ENCODE measurements at regions not wholly inside any gene's neighbourhood (a gene's known extent, or its start where the extent isn't known, plus 50 kb on each side); places are given as distances from the start of the nearest gene placed in this dataset.

DNA sequence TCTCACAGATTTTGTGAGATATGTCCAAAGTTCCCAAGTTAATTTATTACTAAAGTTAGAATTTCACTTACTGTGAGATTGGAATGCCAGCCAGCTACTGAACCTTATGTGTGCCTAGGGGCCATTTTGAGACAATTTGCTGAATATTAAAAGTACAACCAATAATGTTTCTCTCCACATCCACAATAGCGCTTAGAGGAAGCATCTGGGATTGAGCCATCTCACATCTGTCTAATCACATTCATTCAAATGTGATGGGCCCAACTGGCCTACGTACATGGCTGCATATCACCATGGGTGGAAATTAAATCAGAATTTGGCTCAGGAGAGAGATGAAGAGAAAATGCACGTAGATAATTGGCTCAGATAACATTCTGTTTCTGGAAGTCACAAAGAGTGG lies 1294.0 kb downstream of the AACS start:
- Mint-ChIP-seq H3K27ac (no peak overlapping the region), H3K27me3 (ENCODE audit: insufficient read depth, low read depth, poor library complexity) (peaks cover 5% of the 10 kb centered on the region), H3K9me3 (peaks cover 97% of the 10 kb centered on the region), H3K4me1 (no peaks in the 10 kb centered on the region), H3K4me3 (no peak overlapping the region), H3K36me3 (ENCODE audit: low read depth) (peaks cover 35% of the 10 kb centered on the region)
- no peaks in the 10 kb centered on the region for H3K4me1 ChIP-seq (ENCODE audit: insufficient read depth)
- no peaks in the 10 kb centered on the region for H3F3A ChIP-seq (replicated peaks; ENCODE audit: low read depth)
- TF ChIP-seq EZH2 (IDR thresholded peaks at IDR 0.05; ENCODE audit: low read depth, unreplicated experiment) (no peak), CREB1 (CRISPR knock-in tag; IDR thresholded peaks at IDR 0.05; ENCODE audit: low read depth) (no peak)
- TF ChIP-seq, protein P1, sequence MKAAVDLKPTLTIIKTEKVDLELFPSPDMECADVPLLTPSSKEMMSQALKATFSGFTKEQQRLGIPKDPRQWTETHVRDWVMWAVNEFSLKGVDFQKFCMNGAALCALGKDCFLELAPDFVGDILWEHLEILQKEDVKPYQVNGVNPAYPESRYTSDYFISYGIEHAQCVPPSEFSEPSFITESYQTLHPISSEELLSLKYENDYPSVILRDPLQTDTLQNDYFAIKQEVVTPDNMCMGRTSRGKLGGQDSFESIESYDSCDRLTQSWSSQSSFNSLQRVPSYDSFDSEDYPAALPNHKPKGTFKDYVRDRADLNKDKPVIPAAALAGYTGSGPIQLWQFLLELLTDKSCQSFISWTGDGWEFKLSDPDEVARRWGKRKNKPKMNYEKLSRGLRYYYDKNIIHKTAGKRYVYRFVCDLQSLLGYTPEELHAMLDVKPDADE (IDR thresholded peaks at IDR 0.05): no peak
- H3K4me2 ChIP-seq: no peak overlapping the region
- H3K79me2 ChIP-seq (replicated peaks; ENCODE audit: insufficient read depth): no peaks in the 10 kb centered on the region
- H4K20me1 ChIP-seq (replicated peaks; ENCODE audit: insufficient read depth): no peaks in the 10 kb centered on the region
- no peaks in the 10 kb centered on the region for H3K9me2 ChIP-seq (ENCODE audit: insufficient read depth)
- no peaks in the 10 kb centered on the region for H3K36me3 ChIP-seq (ENCODE audit: insufficient read depth)
- ATAC-seq: no peak
- H3K27ac ChIP-seq (ENCODE audit: low read depth): no peak overlapping the region
- DNase-seq (ENCODE audit: low spot score): no peak
- no peaks in the 10 kb centered on the region for H3K27me3 ChIP-seq (ENCODE audit: insufficient read depth)
- no peak overlapping the region for H3K4me3 ChIP-seq
- no peak overlapping the region for H2AFZ ChIP-seq

GRCh38 chr12:126361804-126362203 lies 1296.6 kb downstream of the AACS start:
- Histone ChIP-seq H3F3A (replicated peaks; ENCODE audit: low read depth) (no peaks in the 10 kb centered on the region), H3K4me1 (ENCODE audit: insufficient read depth) (no peaks in the 10 kb centered on the region), H3K4me3 (no peak overlapping the region), H3K9me2 (ENCODE audit: insufficient read depth) (0 out of 2 replicates have a peak, but pooled peaks cover 5% of the 10 kb centered on the region), H3K36me3 (ENCODE audit: insufficient read depth) (no peaks in the 10 kb centered on the region), H3K79me2 (replicated peaks; ENCODE audit: insufficient read depth) (no peaks in the 10 kb centered on the region), H3K27me3 (ENCODE audit: insufficient read depth) (no peaks in the 10 kb centered on the region), H3K27ac (ENCODE audit: low read depth) (no peak overlapping the region), H4K20me1 (replicated peaks; ENCODE audit: insufficient read depth) (no peaks in the 10 kb centered on the region), H3K4me2 (no peak overlapping the region), H2AFZ (no peak overlapping the region)
- H3K9me3 Mint-ChIP-seq: peaks cover 96% of the 10 kb centered on the region
- ATAC-seq (no peak), DNase-seq (ENCODE audit: low spot score) (no peak)
- H3K27me3 Mint-ChIP-seq (ENCODE audit: insufficient read depth, low read depth, poor library complexity): peaks cover 5% of the 10 kb centered on the region
- H3K36me3 Mint-ChIP-seq (ENCODE audit: low read depth): peaks cover 36% of the 10 kb centered on the region
- no peaks in the 10 kb centered on the region for H3K4me1 Mint-ChIP-seq
- no peak overlapping the region for H3K27ac Mint-ChIP-seq
- no peak overlapping the region for H3K4me3 Mint-ChIP-seq
- TF ChIP-seq ZNF331 (CRISPR knock-in tag; IDR thresholded peaks at IDR 0.05; ENCODE audit: low read depth) (no peak), ZNF114 (CRISPR knock-in tag; IDR thresholded peaks at IDR 0.05) (no peak), REST (IDR thresholded peaks at IDR 0.05; ENCODE audit: unreplicated experiment) (no peak), JUNB (IDR thresholded peaks at IDR 0.05; ENCODE audit: unreplicated experiment) (no peak), CTCF (conservative IDR thresholded peaks at IDR 0.05; ENCODE audit: low read depth in 2 of 2) (no peak), STAT1 (IDR thresholded peaks at IDR 0.05; ENCODE audit: unreplicated experiment) (no peak), CREB1 (CRISPR knock-in tag; IDR thresholded peaks at IDR 0.05; ENCODE audit: low read depth) (no peak), EZH2 (IDR thresholded peaks at IDR 0.05; ENCODE audit: low read depth, unreplicated experiment) (no peak)
- TF ChIP-seq, protein P2, sequence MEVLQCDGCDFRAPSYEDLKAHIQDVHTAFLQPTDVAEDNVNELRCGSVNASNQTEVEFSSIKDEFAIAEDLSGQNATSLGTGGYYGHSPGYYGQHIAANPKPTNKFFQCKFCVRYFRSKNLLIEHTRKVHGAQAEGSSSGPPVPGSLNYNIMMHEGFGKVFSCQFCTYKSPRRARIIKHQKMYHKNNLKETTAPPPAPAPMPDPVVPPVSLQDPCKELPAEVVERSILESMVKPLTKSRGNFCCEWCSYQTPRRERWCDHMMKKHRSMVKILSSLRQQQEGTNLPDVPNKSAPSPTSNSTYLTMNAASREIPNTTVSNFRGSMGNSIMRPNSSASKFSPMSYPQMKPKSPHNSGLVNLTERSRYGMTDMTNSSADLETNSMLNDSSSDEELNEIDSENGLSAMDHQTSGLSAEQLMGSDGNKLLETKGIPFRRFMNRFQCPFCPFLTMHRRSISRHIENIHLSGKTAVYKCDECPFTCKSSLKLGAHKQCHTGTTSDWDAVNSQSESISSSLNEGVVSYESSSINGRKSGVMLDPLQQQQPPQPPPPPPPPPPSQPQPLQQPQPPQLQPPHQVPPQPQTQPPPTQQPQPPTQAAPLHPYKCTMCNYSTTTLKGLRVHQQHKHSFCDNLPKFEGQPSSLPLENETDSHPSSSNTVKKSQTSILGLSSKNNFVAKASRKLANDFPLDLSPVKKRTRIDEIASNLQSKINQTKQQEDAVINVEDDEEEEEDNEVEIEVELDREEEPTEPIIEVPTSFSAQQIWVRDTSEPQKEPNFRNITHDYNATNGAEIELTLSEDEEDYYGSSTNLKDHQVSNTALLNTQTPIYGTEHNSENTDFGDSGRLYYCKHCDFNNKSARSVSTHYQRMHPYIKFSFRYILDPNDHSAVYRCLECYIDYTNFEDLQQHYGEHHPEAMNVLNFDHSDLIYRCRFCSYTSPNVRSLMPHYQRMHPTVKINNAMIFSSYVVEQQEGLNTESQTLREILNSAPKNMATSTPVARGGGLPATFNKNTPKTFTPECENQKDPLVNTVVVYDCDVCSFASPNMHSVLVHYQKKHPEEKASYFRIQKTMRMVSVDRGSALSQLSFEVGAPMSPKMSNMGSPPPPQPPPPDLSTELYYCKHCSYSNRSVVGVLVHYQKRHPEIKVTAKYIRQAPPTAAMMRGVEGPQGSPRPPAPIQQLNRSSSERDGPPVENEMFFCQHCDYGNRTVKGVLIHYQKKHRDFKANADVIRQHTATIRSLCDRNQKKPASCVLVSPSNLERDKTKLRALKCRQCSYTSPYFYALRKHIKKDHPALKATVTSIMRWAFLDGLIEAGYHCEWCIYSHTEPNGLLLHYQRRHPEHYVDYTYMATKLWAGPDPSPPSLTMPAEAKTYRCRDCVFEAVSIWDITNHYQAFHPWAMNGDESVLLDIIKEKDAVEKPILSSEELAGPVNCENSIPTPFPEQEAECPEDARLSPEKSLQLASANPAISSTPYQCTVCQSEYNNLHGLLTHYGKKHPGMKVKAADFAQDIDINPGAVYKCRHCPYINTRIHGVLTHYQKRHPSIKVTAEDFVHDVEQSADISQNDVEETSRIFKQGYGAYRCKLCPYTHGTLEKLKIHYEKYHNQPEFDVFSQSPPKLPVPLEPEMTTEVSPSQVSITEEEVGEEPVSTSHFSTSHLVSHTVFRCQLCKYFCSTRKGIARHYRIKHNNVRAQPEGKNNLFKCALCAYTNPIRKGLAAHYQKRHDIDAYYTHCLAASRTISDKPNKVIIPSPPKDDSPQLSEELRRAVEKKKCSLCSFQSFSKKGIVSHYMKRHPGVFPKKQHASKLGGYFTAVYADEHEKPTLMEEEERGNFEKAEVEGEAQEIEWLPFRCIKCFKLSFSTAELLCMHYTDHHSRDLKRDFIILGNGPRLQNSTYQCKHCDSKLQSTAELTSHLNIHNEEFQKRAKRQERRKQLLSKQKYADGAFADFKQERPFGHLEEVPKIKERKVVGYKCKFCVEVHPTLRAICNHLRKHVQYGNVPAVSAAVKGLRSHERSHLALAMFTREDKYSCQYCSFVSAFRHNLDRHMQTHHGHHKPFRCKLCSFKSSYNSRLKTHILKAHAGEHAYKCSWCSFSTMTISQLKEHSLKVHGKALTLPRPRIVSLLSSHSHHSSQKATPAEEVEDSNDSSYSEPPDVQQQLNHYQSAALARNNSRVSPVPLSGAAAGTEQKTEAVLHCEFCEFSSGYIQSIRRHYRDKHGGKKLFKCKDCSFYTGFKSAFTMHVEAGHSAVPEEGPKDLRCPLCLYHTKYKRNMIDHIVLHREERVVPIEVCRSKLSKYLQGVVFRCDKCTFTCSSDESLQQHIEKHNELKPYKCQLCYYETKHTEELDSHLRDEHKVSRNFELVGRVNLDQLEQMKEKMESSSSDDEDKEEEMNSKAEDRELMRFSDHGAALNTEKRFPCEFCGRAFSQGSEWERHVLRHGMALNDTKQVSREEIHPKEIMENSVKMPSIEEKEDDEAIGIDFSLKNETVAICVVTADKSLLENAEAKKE (CRISPR knock-in tag; IDR thresholded peaks at IDR 0.05): no peak
